ENCODE measurements at regions not wholly inside any gene's neighbourhood (a gene's known extent, or its start where the extent isn't known, plus 50 kb on each side); places are given as distances from the start of the nearest gene placed in this dataset.

- TF ChIP-seq EZH2 (IDR thresholded peaks at IDR 0.05; ENCODE audit: insufficient read depth, poor library complexity, severe bottlenecking): no peak
- TF ChIP-seq EZH2phosphoT487 (IDR thresholded peaks at IDR 0.05; ENCODE audit: insufficient read depth, low read depth): no peak
Observed at GRCh38 chr4:175905925-175906324, 93.9 kb upstream of the GPM6A start.

Data from GM23248 (cell line).